ENCODE measurements at regions not wholly inside any gene's neighbourhood (a gene's known extent, or its start where the extent isn't known, plus 50 kb on each side); places are given as distances from the start of the nearest gene placed in this dataset.

DNA sequence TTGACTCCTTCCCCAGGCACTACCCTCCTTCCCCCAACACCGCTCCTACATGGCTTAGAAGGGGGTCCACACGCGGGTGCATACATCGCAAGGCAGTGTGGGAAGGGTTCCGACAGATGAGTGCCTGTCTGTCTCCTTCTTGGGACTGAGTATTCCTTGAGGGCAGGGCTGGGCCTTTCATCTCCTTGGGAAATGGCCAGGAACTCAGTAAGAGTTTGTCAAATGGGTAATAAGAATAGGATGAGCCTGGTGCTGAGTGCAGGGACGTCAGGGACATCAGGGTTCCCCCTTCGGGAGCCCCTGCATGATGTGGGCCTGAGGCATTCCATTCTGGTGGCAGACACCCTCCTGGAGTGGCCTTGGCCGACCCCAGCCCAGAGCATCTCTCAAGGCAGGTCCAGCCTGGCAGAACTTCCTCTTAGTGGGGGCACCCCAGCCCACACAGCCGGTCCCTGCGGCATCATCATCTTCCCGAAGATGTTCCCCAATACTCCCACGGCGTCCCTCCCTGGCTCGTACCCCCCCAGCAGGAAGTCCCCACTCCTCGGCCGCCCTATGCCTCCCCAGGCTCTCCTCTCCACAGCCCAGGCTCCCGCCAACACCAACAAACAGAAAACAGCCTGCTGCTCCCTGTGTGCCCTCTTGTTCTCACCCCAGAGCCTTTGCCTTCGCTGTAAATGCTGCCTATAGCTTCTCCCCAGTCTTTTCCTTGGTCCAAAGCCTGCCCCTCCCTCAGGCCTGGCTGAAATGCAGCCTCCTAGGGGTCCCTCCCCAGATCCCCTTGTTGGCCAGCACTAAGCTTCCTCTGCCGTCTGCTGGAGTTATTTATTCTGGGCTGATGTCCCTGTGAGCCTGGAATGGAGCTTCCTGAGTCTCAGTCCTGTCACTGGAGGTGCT lies 67.5 kb upstream of the LCTL start:
- TF ChIP-seq EP300 (IDR thresholded peaks at IDR 0.05; ENCODE audit: borderline replicate concordance in 1 of 2, low read depth in 1 of 2, low read length in 1 of 2) (no peak), MEF2A (IDR thresholded peaks at IDR 0.05; ENCODE audit: borderline replicate concordance, low read depth) (no peak), CHD2 (IDR thresholded peaks at IDR 0.05; ENCODE audit: low read length, partially characterized antibody) (no peak), SMC3 (IDR thresholded peaks at IDR 0.05; ENCODE audit: low read depth, low read length) (no peak), GATA2 (CRISPR knock-in tag; IDR thresholded peaks at IDR 0.05) (no peak), TCF12 (IDR thresholded peaks at IDR 0.05) (no peak), NRF1 (IDR thresholded peaks at IDR 0.05; ENCODE audit: low read depth, low read length) (no peak)
- TF ChIP-seq, protein P1, sequence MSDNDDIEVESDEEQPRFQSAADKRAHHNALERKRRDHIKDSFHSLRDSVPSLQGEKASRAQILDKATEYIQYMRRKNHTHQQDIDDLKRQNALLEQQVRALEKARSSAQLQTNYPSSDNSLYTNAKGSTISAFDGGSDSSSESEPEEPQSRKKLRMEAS (IDR thresholded peaks at IDR 0.05; ENCODE audit: low read depth), result no peak
- TF ChIP-seq, protein P2, sequence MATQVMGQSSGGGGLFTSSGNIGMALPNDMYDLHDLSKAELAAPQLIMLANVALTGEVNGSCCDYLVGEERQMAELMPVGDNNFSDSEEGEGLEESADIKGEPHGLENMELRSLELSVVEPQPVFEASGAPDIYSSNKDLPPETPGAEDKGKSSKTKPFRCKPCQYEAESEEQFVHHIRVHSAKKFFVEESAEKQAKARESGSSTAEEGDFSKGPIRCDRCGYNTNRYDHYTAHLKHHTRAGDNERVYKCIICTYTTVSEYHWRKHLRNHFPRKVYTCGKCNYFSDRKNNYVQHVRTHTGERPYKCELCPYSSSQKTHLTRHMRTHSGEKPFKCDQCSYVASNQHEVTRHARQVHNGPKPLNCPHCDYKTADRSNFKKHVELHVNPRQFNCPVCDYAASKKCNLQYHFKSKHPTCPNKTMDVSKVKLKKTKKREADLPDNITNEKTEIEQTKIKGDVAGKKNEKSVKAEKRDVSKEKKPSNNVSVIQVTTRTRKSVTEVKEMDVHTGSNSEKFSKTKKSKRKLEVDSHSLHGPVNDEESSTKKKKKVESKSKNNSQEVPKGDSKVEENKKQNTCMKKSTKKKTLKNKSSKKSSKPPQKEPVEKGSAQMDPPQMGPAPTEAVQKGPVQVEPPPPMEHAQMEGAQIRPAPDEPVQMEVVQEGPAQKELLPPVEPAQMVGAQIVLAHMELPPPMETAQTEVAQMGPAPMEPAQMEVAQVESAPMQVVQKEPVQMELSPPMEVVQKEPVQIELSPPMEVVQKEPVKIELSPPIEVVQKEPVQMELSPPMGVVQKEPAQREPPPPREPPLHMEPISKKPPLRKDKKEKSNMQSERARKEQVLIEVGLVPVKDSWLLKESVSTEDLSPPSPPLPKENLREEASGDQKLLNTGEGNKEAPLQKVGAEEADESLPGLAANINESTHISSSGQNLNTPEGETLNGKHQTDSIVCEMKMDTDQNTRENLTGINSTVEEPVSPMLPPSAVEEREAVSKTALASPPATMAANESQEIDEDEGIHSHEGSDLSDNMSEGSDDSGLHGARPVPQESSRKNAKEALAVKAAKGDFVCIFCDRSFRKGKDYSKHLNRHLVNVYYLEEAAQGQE (IDR thresholded peaks at IDR 0.05; ENCODE audit: low read depth, low read length), result no peak
- Histone ChIP-seq H3K27me3 (ENCODE audit: insufficient read depth) (no peaks in the 10 kb centered on the region), H2AFZ (ENCODE audit: low read depth) (no peak overlapping the region), H3K9me2 (no peaks in the 10 kb centered on the region), H3F3A (replicated peaks; ENCODE audit: insufficient read depth) (no peaks in the 10 kb centered on the region), H3K4me1 (ENCODE audit: control insufficient read depth in 1 of 2, insufficient read depth in 2 of 2, low read depth in 1 of 2, low read length in 1 of 2) (peaks cover 0 to 41% of the 10 kb centered on the region in 2 experiments; a peak in 2 of 4 replicates), H3K4me2 (no peak overlapping the region), H3K9ac (no peak overlapping the region), H3K36me3 (replicated peaks in 1 of 2; ENCODE audit: control insufficient read depth in 1 of 2, insufficient read depth in 2 of 2, low read length in 1 of 2) (no peaks in the 10 kb centered on the region), H3K4me3 (ENCODE audit: low read depth in 2 of 2, low read length in 1 of 2) (no peak overlapping the region), H3K27ac (ENCODE audit: low read depth in 2 of 2, low read length in 1 of 2) (peak overlapping the region in 1 of 2 experiments; percentile 94; a peak in 2 of 4 replicates), H3K9me3 (no peaks in the 10 kb centered on the region), H4K20me1 (ENCODE audit: insufficient read depth) (no peaks in the 10 kb centered on the region), H3K79me2 (ENCODE audit: insufficient read depth) (no peaks in the 10 kb centered on the region)
- no peak for DNase-seq
- ChIA-PET POLR2A (interaction anchor here (0.6 kb wide), 1 partner anchor 1882 kb away, joined by 3 read pairs; no protein-coding TSS in a partner anchor), CTCF (interaction anchor here (0.9 to 3.1 kb wide), 4 partner anchors 13 to 65 kb away, joined by 3 to 18 read pairs (median 8); no protein-coding TSS in a partner anchor)
- 83% methylated on average over 17 of the region's 19 CpGs for WGBS (ENCODE audit: low lambda C conversion rate)

DNA sequence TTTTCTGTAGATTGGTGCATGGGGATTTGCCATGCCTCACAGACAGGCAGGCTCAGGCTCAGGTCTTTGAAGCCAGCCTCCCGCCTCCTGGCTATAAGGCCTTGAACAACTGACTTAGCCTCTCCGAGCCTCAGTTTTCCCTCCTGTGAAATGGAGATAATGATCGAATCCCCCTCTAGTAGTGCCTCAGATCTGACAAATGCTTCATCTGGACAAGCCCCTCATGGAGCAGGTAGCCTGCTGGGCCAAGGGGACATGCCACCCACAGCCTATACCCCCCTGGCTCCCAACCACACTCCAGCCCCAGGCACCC lies 68.1 kb upstream of the LCTL start:
- no peak for DNase-seq
- H2AFZ ChIP-seq (ENCODE audit: low read depth), result no peak overlapping the region
- H3K79me2 ChIP-seq (ENCODE audit: insufficient read depth), result no peaks in the 10 kb centered on the region
- H3K9me2 ChIP-seq, result no peaks in the 10 kb centered on the region
- H3K4me3 ChIP-seq (ENCODE audit: low read depth in 2 of 2, low read length in 1 of 2), result no peak overlapping the region
- H3K27ac ChIP-seq (ENCODE audit: low read depth in 2 of 2, low read length in 1 of 2), result no peak overlapping the region
- CTCF ChIA-PET, result interaction anchor here (1.0 kb wide), 1 partner anchor 15 kb away, joined by 3 read pairs; no protein-coding TSS in a partner anchor
- no peaks in the 10 kb centered on the region for H3F3A ChIP-seq (replicated peaks; ENCODE audit: insufficient read depth)
- POLR2A ChIA-PET, result no interaction called here
- H3K9me3 ChIP-seq, result no peaks in the 10 kb centered on the region
- H3K9ac ChIP-seq, result no peak overlapping the region
- TF ChIP-seq SIN3A (IDR thresholded peaks at IDR 0.05; ENCODE audit: borderline replicate concordance, low read depth, low read length) (no peak), FOXJ3 (CRISPR knock-in tag; IDR thresholded peaks at IDR 0.05) (no peak), RCOR1 (IDR thresholded peaks at IDR 0.05; ENCODE audit: low read length) (0 out of 2 replicates have a peak, but pooled peaks have one; percentile 22), EZH2phosphoT487 (IDR thresholded peaks at IDR 0.05; ENCODE audit: borderline replicate concordance, low read depth) (no peak)
- 86% methylated on average over 3 of the region's 3 CpGs for WGBS (ENCODE audit: low lambda C conversion rate)
- H3K27me3 ChIP-seq (ENCODE audit: insufficient read depth), result no peaks in the 10 kb centered on the region
- H4K20me1 ChIP-seq (ENCODE audit: insufficient read depth), result no peaks in the 10 kb centered on the region
- H3K4me1 ChIP-seq (ENCODE audit: control insufficient read depth in 1 of 2, insufficient read depth in 2 of 2, low read depth in 1 of 2, low read length in 1 of 2), result peaks cover 0 to 41% of the 10 kb centered on the region in 2 experiments; a peak in 2 of 4 replicates
- no peak overlapping the region for H3K4me2 ChIP-seq
- no peaks in the 10 kb centered on the region for H3K36me3 ChIP-seq (replicated peaks in 1 of 2; ENCODE audit: control insufficient read depth in 1 of 2, insufficient read depth in 2 of 2, low read length in 1 of 2)

All from SK-N-SH (cell line).